Thyroid gland (tissue), 4 donors: ENCODE measurements at regions not wholly inside any gene's neighbourhood (a gene's known extent, or its start where the extent isn't known, plus 50 kb on each side); places are given as distances from the start of the nearest gene placed in this dataset.

ENCODE experiments used
- POLR2A ChIP-seq, 2 donors: fragments of 450-650 bp; IDR thresholded peaks; one replicate each; pipeline ENCODE4 v1.6.1; 2017; ENCODE audit warnings: antibody characterized with exemption in 2 of 2, mild to moderate bottlenecking in 2 of 2, moderate library complexity in 1 of 2
- TF ChIP-seq, protein P1 (sequence below), 6 experiments: fragments of 200-600 bp in 3 of 6; fragments of 450-650 bp in 3 of 6; sonication (generic) in 3 of 6; IDR thresholded peaks; one replicate each; pipeline ENCODE4 v1.5.1; 2016 to 2019; ENCODE audit warnings: antibody characterized with exemption in 6 of 6, mild to moderate bottlenecking in 2 of 6, inconsistent platforms in 1 of 6, moderate library complexity in 1 of 6

GRCh38 chr5:8241558-8241957 lies 372.6 kb downstream of the MTRR start:
- TF ChIP-seq, protein P1, sequence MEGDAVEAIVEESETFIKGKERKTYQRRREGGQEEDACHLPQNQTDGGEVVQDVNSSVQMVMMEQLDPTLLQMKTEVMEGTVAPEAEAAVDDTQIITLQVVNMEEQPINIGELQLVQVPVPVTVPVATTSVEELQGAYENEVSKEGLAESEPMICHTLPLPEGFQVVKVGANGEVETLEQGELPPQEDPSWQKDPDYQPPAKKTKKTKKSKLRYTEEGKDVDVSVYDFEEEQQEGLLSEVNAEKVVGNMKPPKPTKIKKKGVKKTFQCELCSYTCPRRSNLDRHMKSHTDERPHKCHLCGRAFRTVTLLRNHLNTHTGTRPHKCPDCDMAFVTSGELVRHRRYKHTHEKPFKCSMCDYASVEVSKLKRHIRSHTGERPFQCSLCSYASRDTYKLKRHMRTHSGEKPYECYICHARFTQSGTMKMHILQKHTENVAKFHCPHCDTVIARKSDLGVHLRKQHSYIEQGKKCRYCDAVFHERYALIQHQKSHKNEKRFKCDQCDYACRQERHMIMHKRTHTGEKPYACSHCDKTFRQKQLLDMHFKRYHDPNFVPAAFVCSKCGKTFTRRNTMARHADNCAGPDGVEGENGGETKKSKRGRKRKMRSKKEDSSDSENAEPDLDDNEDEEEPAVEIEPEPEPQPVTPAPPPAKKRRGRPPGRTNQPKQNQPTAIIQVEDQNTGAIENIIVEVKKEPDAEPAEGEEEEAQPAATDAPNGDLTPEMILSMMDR (IDR thresholded peaks at IDR 0.05), result no peak
- TF ChIP-seq POLR2A (IDR thresholded peaks at IDR 0.05), result no peak
